Superior temporal gyrus (tissue), 1 donor: ENCODE measurements at regions not wholly inside any gene's neighbourhood (a gene's known extent, or its start where the extent isn't known, plus 50 kb on each side); places are given as distances from the start of the nearest gene placed in this dataset.
"Not testable (repeated sequence)": the region's sequence is repeated elsewhere in the genome, so short reads cannot be mapped to it uniquely, and the experiment has no call there.

Experiments
- DNase-seq: peaks from one replicate; pipeline ENCODE4 v3.0.0-alpha.2; 2016; ENCODE audit errors: extremely low spot score

DNA sequence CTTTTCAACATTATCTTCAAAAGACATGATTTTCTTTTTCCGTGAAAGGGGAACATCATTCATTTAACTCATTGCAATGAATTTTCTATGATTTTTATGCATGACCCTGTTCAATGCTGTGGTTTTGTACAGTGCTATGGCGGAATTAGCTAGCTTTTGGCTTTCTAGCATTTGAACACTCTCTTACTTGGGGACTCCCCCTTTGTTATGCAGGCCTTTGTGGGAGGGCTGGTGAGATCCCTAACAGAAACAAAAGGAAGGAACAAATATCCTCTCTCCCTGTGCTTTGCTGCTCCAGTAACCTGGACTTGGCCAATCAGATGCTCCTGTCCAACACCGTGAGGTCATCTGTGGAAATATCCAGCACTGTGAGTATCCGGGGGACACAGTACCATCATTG lies 353.4 kb upstream of the FZD8 start:
- no peak for DNase-seq

DNA sequence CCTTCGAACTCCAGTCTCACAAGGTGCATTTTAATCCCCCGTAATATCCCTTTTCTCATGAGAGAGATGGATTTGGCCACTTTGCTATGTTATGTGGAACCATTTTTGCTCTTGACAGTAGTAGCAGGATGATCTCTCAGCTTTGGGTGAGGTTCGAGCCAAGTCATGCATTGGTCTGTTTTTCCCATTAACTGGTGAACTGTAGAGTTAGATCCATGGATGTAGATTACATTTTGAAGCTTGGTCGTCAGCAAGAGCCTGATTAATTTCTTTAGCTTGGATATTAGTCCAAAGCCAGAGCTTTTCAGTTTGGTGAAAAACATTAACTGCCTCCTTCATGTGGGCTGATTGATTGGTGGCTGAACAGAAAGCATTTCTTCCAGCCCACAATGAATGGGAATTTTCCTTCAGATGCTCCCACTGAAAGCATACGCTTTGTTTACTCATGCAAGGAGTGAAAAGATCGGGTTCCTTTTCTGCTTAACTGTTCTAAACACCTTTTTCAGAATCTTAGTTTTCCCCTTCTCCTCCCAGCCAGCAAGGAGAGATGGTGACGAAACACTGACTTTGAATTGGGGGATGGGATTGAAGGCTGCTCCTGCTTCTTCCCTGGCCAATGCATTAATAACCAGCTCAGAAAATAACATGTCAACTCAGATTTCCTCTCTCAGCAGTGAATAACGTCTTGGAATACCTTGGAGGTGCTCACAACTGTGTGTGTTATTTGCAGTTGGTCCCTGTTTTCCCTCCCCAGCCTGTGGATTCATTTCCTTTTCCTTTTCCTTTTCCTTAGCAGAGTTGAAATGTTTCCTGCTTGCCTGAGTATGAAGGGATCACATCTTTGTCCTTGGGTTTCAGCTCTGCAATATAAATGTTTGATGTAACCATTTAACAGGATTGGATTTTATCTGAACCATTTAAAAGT lies 351.8 kb upstream of the FZD8 start:
- DNase-seq, result no peak

DNA sequence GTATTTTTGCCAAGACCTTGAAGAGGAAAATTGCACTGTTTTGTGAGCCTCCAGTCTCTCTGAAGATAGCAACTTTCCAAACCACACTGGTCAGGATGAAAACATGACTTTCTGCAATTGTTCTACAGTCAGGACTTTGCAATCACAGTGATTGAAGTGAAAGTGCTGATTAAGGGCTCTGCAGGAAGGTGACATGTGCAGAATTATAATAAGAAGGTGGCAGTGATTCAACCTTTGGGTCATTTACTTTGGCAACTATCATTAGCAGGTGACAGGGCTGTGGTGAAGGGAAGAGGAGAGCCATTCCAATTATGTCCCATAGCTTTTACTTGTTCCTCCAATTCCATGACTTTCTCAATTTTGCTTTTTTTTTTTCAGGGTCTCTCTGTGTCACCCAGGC lies 350.0 kb upstream of the FZD8 start:
- no peak for DNase-seq

DNA sequence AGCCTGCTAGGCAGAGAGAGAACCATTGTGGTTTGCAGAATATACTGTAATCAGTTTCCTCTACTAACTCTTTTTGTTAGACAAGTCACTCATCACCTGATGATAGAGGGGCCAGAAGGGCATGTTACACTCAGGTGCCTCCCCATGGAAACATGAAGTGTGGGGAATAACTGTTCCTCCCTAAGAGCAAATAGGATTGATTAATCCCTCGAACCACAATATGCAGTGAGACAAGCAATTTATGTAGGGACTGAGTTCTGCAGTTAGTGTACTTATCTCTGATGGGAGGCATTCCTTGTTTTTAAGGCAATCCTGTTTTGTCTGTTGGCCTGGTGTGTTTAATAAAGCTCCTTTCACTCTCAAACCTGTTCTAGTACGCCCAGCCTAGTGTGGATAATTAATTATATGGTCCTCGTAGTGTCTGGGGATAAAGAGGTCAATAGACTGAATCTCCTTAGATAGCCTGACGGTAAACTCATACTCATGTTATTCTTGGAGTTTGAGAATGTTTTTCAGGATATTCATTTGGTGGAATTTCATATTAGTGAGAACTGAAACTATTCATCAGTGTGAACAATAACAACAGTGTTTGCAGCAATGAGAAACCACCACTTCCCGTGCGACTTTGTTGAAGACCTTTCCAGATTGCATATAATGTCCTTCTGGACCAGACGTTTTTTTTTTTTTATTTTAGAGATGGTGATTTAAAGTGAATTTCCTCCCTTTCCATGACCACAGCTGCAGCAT lies 344.8 kb upstream of the FZD8 start:
- DNase-seq, result no peak

DNA sequence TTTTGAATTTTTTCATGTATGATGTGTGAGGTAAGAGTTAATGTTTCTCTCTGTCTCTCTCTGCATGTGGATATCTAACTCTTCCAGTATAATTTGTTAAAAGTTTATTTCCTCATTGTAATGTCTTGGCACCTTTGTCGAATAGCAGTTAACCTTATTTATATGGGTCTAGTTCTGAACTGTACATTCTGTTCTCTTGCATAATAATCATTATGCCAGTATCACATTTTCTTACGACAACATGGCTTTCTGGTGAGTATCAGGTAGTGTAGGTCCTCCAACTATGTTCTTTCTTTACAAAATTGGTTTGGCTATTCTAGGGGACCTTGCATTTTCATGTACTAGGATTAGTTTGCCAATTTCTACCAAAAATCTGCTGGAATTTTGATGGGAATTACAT lies 337.0 kb upstream of the FZD8 start:
- no peak for DNase-seq

DNA sequence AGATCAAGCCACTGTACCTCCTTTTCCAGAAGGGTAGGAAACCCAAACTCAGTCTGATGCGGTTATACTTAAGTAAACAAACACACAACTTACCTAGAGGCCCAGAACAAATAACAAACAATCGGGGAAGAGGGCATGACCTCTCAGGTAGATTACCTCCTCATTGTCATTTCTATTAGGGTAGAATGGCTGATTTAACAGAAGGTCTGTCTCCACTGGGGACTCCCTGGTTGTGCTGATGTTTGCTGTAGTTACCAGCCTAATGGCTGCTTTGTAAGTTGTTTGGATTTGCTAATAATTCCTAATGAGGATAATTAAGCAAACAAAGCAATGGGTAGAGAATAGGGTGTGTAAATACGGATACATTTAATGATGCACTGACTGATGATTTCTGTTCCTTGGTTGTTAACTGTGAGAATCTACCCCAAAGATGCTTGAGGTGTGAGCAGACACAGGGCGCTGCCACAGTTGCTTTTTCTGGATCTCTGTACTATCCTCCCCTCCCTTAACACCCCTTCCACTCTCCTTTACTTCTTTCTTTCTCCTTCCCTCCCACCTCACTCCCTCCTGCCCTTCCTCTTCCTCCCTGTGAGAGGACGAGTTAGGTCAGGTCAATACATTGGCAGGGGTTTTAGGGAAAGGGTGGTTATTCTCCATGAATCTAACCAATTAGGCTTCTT lies 332.0 kb upstream of the FZD8 start:
- DNase-seq, result not testable (repeated sequence)

DNA sequence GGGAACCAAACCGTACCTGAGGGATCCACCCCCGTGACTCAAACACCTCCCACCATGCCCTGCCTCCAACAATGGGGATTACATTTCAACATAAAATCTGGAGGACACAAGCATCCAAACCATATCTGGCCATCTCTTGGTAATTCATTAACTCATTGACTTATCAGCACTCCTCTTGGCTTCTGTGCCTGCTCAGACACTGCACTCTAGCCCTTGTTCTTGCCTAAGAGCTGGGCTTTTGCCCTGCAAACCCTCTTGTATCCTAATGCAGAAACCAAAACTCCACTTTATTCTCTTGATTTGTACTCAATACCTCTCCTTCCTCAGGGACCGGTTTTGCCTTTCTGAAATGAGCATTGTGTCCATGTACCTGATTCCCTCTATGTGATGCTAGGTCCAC lies 330.2 kb upstream of the FZD8 start:
- DNase-seq, result no peak

DNA sequence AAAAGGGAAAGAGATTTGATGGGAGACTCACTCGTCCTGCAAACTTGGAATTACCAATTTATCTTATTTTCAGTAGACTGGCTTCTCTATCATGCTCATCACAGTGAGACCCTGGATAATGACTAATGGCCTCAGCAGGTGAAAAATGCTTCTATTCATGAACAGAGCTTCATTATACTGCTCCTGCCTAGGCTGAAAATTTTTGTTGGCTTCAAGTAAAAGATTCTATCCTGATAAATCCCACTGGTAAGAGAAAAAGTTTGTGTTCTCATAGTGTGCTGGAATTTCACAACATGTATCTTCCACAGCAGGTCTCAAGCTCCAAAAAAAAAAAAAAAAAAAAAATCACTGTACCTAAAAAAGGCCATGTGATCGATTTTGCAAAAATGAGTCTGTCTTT lies 329.3 kb upstream of the FZD8 start:
- no peak for DNase-seq

DNA sequence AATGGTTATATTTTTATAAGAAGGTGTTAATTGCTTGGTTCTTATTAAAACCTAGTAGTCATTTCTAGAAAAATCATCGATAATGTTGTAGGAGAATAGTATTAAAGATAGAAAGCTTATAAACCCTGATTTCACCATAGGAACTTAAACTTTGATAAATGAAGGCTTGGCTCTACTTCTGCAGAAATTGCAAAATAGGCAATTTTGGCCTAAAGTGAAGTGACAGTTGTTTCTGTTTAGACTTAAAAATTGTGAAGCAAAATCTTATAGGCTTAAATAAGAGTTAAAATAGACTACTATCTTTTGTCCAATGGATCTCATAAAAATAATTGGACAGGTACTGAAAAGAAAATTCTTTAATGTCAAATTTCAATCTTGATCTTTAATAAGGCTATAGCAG lies 321.6 kb upstream of the FZD8 start:
- DNase-seq, result no peak

DNA sequence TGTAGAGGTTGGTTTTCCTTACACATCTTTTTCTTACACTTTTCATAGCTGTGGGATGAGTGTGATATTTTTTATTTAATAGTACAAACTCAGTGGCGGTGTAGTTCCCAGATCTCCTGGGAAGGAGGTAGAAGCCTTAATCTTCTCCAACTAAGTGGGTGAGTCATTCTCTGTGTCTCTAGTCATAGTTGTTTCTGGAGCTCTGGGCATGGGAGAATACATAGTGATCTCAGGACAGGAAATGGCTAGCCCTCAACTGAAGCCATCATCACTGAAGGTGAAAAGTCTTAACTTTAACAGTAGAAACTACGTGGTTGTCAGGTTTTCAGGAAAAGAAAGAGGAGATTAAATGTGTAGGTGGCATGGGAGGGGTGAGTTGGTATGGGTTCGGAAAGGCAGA lies 319.4 kb upstream of the FZD8 start:
- no peak for DNase-seq

DNA sequence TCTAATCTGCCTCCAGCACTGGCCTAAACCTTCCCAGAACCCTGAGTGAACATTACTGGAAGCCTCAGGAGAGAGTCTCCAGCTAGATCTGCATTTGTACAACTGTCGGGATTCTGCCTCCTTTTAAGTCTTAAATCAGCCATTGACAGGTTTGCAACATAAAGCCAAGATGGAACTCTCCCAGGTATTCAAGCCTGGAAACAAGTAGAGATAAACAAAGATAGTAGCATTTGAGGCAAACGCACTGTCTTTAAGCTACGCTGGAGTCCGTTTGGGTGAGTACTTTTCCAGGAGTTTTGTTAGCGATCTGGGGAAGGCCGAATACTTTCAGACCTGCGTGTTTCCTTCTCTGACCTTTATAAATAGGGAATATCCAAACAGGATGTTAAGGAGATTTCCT lies 317.2 kb upstream of the FZD8 start:
- DNase-seq, result no peak

DNA sequence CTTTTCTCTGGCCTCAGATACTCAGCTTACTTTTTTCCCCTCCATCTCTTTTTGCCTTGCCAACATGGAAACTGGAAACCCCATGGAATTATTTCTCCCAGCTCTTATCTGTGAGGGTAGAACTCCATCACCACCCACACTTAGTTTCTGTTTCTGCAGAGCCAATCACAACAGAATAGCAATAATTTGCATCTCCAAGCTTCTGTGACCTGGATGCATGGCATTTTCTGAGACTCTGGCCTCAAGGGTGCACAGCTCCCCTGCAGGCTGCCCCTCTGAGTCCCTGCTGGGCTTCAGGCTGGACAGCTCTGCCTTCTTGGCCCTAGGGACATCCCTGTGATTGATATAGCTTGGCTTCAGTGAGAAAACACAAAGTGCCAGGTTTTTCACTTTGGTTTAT lies 316.5 kb upstream of the FZD8 start:
- DNase-seq, result not testable (repeated sequence)

DNA sequence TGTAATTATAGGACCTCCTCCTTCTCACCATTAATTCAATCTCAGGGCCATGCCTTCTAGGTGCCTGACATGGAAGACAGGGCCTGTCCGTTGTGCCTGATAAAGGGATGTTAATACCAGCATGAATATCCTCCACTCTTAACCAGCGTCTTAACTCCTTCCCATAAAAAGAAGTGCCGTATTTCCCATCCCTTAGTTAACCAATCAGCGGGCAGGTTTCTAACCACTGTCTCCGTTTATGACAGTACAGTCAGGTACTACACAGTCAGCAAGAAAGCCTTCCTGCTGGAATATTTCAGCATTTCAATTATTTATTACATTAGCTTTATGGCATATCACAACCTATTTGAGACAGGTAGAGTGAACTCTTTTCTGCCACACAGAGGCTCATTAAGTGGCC lies 308.6 kb upstream of the FZD8 start:
- DNase-seq, result no peak

DNA sequence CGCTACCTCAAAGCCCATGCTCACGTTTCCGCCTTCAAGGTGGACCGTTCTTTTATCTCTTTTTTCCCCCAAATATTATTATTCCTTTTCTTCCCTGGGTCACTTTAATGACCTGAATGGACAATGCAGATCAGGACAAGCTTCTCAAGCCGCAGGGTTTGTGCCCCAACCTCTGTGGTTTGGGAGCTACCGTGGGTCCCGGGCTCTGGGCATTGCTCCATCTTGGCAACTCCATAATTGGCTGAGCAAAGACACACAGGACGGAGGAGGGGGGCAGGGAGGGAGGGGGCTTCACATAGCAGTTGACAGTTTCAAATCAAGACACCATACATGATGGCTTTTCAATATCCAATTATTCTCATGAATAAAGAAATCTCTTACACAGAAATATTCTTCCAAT lies 308.1 kb upstream of the FZD8 start:
- no peak for DNase-seq

DNA sequence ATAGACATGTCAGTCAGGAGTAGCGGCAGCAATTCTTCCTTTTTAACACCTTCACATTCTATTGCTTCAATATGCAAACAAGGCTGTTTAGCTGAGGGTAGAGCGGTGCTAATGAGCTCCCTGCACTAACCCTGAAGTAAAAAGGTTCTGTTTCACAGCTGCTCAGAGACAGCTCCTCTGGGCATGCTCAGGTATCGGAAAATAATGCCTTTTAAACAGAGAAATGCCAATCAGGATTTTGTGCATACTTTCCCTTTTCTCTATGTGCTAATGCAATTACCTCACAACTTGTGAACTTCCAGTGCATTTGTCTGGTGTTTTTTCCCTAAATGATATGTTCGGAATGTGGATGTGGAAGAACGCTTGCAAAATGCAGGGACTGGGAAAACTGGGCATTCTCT lies 307.7 kb upstream of the FZD8 start:
- no peak for DNase-seq

DNA sequence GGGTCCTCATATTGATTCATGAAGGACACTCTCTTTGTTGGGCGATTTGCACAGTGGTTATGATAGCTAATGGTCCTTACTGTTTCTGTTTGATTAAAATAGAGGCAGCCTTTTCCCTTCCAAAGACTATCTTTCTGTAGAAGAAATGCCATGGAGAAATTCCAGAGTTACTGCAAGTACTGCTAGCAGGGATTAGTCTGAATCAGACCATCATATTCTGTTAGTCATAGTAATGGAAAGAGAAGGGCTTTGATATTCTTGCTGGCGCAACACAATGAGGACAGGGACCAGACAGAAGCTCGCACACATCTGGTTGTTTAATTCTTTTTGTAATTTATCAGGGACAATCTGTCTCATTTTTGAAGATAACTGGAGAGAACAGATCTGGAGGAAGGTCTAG lies 304.5 kb upstream of the FZD8 start:
- no peak for DNase-seq

DNA sequence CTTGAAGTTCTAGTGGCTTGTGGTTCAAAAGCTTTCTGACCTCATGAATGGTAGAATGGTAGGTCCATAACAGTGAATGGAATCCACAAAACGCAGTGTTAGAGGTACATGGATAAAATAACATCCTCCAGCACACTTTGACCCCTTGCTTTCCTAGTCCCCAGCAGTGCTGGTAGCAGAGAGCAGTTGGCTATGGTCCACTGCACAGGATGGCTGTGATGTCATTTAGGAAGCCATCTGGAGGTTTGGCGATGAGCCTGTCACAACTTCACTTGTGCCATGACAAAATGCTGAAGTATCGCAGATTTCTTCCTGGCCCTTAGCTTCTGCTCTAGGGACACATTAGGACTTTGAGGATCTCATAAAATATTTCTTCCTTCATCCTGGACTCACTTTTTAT lies 300.0 kb upstream of the FZD8 start:
- no peak for DNase-seq

DNA sequence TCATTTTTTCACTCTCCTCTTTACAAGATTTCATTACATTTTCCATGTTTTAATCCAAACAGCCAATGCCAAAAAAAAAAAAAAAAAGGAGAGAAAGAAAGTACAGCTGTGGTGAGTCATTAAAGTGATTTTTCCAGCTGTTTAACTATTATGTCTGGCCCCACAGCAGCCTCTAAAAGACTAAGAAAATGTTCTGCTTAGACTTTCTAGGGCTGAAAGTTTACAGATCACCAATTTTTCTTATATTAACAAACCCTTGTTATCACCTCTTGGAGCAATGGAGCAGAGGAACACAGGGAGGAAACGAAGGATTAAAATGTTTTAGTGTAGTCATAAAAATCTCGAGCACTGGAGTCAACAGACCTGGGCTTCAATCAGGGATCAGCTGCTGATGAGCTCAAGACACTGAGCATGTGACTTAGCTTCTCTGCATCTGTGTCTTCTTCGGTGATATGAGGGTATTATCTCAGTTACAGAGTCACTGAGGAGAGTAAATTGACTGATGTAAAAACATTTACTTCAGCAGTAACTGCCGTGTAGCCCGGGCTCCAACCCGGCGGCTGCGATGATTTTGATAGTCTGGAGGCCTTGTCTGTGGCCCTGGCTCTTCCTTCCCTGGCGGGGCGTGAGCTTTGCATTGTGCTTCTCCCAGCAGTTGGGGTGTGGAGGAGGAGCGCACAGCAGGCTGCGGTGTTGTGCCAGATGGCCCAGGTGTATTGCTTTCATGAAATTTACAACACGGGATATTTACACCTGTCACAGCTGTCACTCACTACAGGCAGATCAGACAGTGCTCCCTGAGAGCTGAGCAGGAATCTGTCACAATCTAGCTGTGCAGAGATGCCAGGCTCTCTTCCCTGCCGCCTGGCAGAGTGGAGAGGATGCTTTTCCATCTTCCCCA lies 298.3 kb upstream of the FZD8 start:
- DNase-seq, result no peak

DNA sequence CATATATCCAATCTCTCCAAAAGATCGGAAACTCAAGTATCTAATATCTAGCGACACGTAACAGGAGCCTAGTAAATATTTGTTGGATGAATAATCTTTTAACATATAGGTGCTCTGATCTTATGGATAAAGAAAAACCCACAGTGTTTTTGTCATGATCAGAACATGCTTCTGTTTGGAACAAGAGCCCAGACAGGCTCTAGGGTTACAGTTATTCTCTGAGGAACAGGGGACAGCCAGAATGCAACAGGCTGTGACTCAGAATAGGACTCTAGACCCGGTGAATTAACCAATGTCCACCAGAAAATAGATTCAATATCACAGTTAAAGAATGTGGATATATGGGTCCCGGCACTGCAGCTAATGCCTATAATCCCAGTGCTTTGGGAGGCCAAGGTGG lies 296.1 kb upstream of the FZD8 start:
- no peak for DNase-seq

DNA sequence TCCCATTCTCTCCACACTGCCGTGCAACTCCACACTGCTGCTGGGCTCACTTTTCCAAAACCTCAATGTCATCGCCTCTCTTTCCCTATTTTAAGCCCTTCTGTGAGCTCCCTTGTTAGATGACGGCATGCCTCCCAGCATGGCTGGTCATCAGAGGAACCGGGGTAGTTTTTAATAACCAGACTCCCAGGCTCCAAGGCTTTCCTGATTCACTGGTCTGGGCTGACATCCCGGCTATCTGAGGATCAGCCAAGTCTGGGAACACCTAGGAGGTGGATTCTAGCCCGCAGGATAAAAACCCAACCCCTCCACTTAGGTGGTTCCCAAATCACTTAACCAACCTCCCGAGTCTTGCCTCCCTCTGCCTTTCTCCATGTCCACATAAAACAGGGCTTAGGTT lies 295.4 kb upstream of the FZD8 start:
- DNase-seq, result no peak

DNA sequence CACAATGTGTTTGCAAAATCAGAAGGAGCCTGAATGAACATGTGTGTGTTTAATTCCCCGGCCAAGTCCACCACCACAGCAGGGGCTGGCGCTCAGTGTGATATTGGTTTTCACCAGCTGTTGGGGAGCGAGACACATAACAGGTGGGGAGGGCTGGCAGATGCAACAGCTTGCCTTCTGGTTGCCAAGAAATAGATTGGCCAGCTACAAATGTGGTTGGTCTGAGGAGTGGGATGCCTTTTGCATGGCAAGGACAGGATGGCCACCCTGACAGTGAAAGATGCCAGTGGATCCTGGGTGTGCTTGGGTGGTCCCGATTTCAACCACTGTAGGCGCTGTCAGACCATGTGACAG lies 292.5 kb upstream of the FZD8 start:
- no peak for DNase-seq
